ENCODE measurements at regions not wholly inside any gene's neighbourhood (a gene's known extent, or its start where the extent isn't known, plus 50 kb on each side); places are given as distances from the start of the nearest gene placed in this dataset.

- DNase-seq (ENCODE audit: low read depth in 2 of 2), result no peak
These were observed 855.3 kb downstream of the SLC4A3 start for GRCh38 chr2:220482716-220483115.

DNA sequence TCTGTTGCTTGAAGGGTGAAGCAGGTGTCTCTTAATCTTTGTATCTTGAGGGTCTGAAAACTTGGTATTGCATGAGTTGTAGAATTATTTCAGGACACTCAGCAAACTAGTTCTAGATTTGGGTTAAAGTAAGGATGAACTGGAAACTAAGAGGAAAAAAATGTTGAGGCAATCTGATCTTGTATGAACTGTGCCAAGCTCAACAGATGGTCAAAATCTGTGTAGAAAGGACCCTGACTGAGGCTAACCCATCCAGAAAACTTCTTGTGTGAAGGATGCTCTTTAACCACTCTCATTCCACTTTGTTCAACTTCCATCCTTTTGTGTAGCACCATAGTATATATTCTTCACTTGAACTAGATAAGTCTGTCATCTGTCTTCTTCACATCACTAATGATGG lies 861.7 kb downstream of the SLC4A3 start:
- DNase-seq (ENCODE audit: low read depth in 2 of 2), result no peak

GRCh38 chr2:220491670-220492069 lies 864.2 kb downstream of the SLC4A3 start:
- no peak for DNase-seq (ENCODE audit: low read depth in 2 of 2)

GRCh38 chr2:220493871-220494525 lies 866.6 kb downstream of the SLC4A3 start:
- DNase-seq (ENCODE audit: low read depth in 2 of 2), result no peak

GRCh38 chr2:220496513-220496912 lies 869.1 kb downstream of the SLC4A3 start:
- DNase-seq (ENCODE audit: low read depth in 2 of 2), result no peak

DNA sequence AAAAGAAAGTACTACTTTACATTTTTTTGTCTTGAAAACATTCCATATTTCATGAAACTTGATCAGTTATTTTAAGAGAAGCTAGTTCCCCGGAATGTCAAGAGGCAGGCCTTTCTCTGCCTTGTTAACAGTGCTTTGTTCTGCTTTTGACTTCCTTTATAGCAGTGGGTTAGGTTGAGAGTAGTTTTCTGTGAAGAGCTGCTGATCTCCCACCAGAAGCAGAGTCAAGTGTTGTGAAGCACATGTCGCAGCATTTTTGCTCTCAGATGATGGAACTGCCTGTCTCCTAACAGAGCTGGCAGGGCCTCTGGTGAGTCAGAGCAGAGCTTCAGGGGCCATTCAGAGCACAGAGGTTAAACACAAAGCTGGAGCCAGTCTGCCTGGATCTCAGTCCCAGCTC lies 871.8 kb downstream of the SLC4A3 start:
- no peak for DNase-seq (ENCODE audit: low read depth in 2 of 2)

DNA sequence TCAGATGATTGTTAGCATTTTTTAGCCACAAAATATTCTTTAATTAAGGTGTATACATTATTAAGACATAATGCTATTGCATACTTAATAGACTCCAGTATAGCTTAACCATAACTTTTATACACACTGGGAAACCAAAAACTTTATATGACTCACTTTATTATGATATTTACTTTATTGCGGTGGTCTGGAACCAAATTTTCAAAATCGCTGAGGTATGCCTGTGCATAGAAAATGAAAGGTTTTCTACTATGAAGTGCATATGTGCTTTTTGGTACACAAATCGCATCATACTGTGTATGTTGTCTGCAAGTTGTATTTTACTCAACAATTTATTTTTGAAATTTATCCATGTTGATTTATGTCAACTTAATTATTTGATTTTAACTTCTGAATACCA lies 875.1 kb downstream of the SLC4A3 start:
- DNase-seq (ENCODE audit: low read depth in 2 of 2), result no peak

- DNase-seq (ENCODE audit: low read depth in 2 of 2), result no peak
These were observed 876.0 kb downstream of the SLC4A3 start for GRCh38 chr2:220503431-220503830.

DNA sequence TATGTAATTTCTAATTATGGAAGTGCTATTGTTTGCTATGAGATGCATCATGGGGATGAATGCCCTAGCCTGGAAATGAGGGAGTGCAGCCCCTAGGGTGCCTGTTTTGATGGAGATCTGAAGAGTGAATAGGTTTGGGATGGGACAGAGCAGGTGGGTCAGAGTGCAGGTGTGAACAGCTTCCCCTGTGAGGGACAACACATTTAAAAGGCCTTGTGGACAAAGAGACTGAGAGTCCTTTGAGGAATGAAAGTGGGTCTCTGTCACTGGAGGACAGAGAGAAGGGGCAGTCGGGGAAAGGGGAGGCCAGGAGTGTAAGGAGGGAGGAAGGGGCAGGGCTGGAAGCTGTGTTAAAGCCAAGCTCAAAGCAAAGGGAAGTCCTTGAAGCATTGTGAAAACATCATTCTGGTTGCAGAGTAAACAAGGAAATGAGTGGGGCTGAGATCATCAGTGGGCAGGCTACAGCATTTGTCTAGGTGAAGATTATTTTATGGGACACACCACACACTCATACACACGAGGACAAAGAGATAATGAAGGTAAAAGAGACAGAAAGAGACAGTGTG lies 877.6 kb downstream of the SLC4A3 start:
- DNase-seq (ENCODE audit: low read depth in 2 of 2), result no peak

GRCh38 chr2:220506466-220506865 lies 879.0 kb downstream of the SLC4A3 start:
- no peak for DNase-seq (ENCODE audit: low read depth in 2 of 2)

GRCh38 chr2:220509096-220509757 lies 881.8 kb downstream of the SLC4A3 start:
- DNase-seq (ENCODE audit: low read depth in 2 of 2), result no peak

DNA sequence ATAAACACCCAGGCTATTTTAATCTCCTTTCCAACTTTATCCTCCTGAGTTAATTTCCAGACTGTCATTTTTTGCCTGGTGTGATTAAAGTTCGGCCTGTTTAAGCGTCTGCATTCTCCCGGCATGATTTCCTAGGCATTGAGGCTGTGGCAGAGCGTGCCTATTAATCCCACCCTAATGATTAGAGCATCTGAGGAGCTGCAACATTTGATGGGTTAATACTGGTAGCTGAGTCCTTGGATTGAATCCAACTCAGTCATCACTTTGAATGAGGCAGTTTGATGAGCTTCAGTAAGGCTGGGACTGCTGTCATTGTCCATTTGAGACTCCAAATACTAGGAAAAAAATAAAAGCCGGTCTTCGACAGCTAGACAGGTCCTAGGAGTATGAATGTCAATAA lies 882.5 kb downstream of the SLC4A3 start:
- DNase-seq (ENCODE audit: low read depth in 2 of 2), result no peak

DNA sequence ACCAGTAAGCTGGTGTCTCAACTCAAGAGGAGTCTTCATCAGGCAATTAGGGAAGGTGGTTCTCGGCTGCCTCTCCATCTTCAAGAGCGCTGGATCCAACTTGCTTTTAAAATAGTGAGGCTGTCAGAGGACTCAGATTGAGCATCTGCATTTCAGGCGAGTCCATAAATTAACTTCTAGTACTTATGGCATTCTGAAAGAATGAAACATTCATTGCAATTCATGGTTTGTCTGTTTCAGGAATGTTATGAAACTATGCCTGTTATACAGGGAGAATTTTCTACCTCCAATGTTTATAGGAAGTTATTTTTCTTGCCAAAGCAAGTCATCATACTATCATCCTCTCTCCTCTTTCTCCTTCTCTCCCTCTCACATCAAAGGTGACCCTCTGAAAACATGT lies 883.2 kb downstream of the SLC4A3 start:
- no peak for DNase-seq (ENCODE audit: low read depth in 2 of 2)

DNA sequence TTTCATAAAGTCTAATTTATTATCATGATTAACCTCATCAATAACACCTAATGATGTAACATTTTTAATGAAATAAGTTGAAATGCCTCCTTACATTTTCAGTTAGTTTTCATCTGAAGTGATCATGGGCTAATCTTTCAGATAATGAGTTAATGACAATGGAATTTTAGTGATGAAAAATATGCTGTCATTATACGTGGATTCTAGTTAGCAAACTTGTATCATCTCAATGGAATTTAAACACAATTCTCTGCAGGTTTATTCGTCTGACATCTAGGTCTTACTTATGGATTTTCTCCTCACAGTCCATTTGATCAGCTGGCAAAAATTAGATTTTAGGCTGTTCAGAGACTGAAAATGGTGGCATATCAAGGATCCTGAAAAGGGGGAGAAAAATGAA lies 885.0 kb downstream of the SLC4A3 start:
- no peak for DNase-seq (ENCODE audit: low read depth in 2 of 2)

- no peak for DNase-seq (ENCODE audit: low read depth in 2 of 2)
These were observed 886.3 kb downstream of the SLC4A3 start for GRCh38 chr2:220513573-220514288.

DNA sequence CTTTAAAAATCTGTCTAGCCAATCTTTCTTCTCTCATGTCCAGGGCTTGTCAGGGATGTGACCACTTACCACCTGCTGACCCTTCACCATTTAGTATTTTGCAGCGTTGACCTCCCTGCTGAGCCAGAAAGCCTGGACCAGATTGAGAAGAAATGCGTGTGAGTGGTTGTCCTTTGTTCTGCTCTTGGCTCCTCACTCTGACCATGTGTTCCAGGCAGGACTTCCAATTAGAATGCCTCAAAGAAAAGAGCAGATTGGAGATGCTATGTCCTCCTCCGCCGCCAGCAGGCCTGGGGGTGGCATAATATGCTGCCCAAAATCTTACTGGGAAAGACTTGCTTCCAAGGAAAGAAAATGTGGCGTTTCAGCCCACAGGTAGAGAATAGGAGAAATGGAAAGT lies 894.1 kb downstream of the SLC4A3 start:
- no peak for DNase-seq (ENCODE audit: low read depth in 2 of 2)

DNA sequence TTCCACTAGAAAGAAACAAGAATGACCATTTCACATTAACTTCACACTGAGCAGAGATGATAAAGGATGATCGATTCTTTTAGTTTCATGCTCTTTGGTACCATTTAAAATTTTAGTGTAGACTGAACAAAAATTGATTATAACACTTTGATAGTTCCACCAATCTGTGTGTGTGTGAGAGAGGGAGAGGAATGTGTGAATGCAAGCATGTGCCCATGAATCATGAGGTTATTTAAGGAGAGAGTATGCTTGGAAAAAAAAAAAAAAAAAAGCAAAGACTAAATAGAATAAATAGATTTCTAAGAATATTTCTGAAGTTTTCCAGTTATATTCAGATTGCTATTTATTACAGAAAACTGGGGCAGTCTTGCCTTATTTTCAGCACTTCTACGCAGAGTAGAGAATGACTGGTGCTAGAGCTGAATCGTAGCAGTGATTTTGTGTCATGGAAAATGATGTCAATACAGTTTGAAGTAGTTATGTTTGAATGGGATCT lies 900.8 kb downstream of the SLC4A3 start:
- no peak for DNase-seq (ENCODE audit: low read depth in 2 of 2)

DNA sequence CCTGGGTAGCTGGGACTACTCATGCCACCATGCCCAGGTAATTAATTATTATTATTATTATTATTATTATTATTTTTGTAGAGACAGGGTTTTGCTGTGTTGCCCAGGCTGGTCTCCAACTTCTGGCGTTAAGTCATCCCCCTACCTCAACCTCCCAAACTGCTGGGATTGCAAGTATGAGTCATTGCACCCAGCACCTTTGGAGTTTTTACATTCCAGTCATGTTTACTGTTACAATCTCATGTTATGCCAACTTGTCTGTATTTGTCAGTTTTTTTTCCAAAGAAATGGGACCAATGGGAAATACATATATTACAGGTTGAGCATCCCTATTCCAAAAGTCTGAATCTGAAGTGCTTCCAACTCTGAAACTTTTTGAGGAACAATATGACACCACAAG lies 903.8 kb downstream of the SLC4A3 start:
- DNase-seq (ENCODE audit: low read depth in 2 of 2), result no peak

GRCh38 chr2:220533485-220533884 lies 906.1 kb downstream of the SLC4A3 start:
- no peak for DNase-seq (ENCODE audit: low read depth in 2 of 2)

GRCh38 chr2:220539481-220539880 lies 912.1 kb downstream of the SLC4A3 start:
- no peak for DNase-seq (ENCODE audit: low read depth in 2 of 2)

DNA sequence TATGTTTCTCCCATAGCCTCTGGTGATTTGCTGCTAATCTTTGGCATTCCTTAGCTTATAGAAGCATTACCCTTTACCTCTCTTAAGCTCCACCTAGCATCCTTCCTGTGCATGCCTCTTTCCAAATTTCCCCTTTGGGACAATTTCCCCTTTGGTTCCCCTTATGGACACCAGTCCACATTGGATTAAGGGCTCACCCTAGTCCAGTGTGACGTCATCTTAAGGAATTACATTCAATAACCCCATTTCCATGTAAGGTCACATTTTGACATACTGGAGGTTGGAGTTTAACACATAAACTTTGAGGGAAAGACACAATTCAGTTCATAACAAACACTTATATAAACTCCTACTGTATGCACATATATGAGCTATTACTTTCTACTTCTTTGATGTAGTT lies 916.6 kb downstream of the SLC4A3 start:
- no peak for DNase-seq (ENCODE audit: low read depth in 2 of 2)

DNA sequence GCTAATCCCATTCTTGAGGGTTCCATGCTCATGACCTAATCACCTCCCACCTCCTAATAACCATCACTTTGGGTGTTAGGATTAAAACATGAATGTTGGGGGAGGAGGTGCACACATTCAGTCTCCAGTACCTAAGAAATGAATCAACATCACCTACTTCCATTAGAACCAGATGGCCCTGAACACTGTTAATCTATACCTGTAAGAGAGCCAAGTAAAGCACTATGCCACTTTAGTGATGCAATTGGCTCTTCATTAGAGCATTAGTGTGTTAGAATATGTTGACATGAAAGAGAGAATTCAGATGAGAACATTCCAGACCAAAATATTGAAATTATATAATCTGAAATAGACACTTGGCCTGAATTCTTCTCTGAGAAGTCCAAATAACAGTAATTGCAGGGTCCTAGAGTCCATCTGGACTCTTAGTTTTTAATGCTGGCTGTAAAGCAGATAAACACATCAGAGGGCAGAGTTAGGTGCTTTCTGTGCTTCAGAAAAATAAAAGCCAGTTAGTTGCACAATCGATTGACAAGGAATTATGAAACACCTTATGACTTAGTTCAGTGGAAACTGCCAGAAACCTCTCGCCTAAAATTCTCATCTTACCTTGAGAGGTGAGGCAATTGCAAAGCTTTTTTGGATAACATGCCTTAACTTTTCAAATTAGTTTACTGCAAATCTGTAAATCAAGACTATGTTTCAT lies 923.7 kb downstream of the SLC4A3 start:
- DNase-seq (ENCODE audit: low read depth in 2 of 2), result no peak
